Right lobe of liver (tissue), 6 donors: ENCODE measurements at regions not wholly inside any gene's neighbourhood (a gene's known extent, or its start where the extent isn't known, plus 50 kb on each side); places are given as distances from the start of the nearest gene placed in this dataset.

Source experiments
- ATAC-seq, 4 donors: fragments of 200-7000 bp; cut with Tn5 transposase; one replicate each; pipeline ENCODE4 v1.9.1; 2020; ENCODE audit warnings: mild to moderate bottlenecking in 4 of 4, moderate library complexity in 4 of 4
- DNase-seq, 3 donors: peaks; one replicate each; pipeline ENCODE4 v3.0.0-alpha.2; 2020
- H3K27ac ChIP-seq, 3 donors: fragments of 200-600 bp; one replicate each; pipeline ENCODE4 v1.8.0; 2022
- H3K27me3 ChIP-seq, 2 donors: fragments of 200-600 bp; one replicate each; pipeline ENCODE4 v1.8.0; 2022
- H3K36me3 ChIP-seq, 4 donors: fragments of 200-600 bp; sonication (generic) in 1 of 4; one replicate each; pipeline versions ENCODE4 v1.5.1 to v1.8.0; 2017 to 2022; ENCODE audit warnings: control low read depth in 1 of 4
- H3K4me1 ChIP-seq, 4 donors: fragments of 200-600 bp; sonication (generic) in 1 of 4; one replicate each; pipeline versions ENCODE4 v1.5.1 to v1.8.0; 2017 to 2022; ENCODE audit warnings: control low read depth in 1 of 4
- H3K4me3 ChIP-seq, 3 donors: fragments of 200-600 bp; one replicate each; pipeline ENCODE4 v1.8.0; 2022
- H3K9me3 ChIP-seq, 4 donors: fragments of 200-600 bp; sonication (generic) in 1 of 4; one replicate each; pipeline versions ENCODE4 v1.5.1 to v1.8.0; 2017 to 2022; ENCODE audit warnings: control low read depth in 1 of 4
- POLR2A ChIP-seq: fragments of 450-650 bp; IDR thresholded peaks from one replicate; pipeline ENCODE4 v1.6.1; 2017; ENCODE audit warnings: antibody characterized with exemption, mild to moderate bottlenecking
- WGBS: methylation state at CpG from one replicate; pipeline ENCODE4 v1.1.6; 2018; ENCODE audit warnings: low coverage, low lambda C conversion rate; ENCODE audit not compliant: insufficient coverage; ENCODE audit errors: missing lambda C conversion rate; 5-methylcytosine and 5-hydroxymethylcytosine counted together
- intact Hi-C, 2 donors: fragments of 100-400 bp; cut with DNase I; formaldehyde crosslinking; loops; one replicate each; pipeline versions ENCODE4 v1.11.2 to v1.14.1; 2022
- TF ChIP-seq, protein P1 (sequence below), 4 donors: fragments of 200-600 bp in 3 of 4; fragments of 450-650 bp in 1 of 4; IDR thresholded peaks; one replicate each; pipeline versions ENCODE4 v1.5.1 to v1.8.0; 2016 to 2022; ENCODE audit warnings: antibody characterized with exemption in 4 of 4, mild to moderate bottlenecking in 2 of 4
- donor health status: DM: no; HTN: yes; CAD: no.
- donor health status: DM: no; HTN: no; CAD: no.
- donor health status: DM: no; HTN: no; CAD: no.
- donor health status: DM: no; HTN: yes; CAD: no.
- donor health status: DM: no; HTN: yes; CAD: no.

DNA sequence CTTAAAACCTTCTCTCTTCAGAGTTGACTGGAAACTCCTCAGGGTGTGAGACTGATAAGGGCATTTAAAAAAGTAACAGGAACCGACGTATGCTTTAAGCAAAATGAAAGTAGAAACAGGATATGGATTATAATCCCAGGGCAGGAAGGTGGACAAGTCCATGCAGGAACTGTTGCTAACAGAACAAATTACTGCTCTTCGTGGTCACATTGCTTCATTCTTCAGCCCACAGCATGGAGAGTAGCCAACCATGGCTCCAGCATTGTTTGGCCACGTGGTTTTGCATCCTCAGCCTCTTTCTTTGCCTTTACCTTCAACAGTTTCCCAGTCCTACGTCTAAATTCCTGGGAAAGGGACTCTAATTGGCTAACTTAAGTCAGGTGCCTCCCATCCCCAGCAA, 563.1 kb upstream of the ISX start:
- H3K36me3 ChIP-seq, result no peaks in the 10 kb centered on the region
- no peaks in the 10 kb centered on the region for H3K4me1 ChIP-seq
- H3K27me3 ChIP-seq, result no peaks in the 10 kb centered on the region
- TF ChIP-seq, protein P1, sequence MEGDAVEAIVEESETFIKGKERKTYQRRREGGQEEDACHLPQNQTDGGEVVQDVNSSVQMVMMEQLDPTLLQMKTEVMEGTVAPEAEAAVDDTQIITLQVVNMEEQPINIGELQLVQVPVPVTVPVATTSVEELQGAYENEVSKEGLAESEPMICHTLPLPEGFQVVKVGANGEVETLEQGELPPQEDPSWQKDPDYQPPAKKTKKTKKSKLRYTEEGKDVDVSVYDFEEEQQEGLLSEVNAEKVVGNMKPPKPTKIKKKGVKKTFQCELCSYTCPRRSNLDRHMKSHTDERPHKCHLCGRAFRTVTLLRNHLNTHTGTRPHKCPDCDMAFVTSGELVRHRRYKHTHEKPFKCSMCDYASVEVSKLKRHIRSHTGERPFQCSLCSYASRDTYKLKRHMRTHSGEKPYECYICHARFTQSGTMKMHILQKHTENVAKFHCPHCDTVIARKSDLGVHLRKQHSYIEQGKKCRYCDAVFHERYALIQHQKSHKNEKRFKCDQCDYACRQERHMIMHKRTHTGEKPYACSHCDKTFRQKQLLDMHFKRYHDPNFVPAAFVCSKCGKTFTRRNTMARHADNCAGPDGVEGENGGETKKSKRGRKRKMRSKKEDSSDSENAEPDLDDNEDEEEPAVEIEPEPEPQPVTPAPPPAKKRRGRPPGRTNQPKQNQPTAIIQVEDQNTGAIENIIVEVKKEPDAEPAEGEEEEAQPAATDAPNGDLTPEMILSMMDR (IDR thresholded peaks at IDR 0.05), result no peak
- TF ChIP-seq POLR2A, result no peak
- DNase-seq, result no peak
- intact Hi-C loops, result no loop called here
- H3K27ac ChIP-seq, result no peak overlapping the region
- no peak overlapping the region for H3K4me3 ChIP-seq
- WGBS, result 37% methylated on average over 5 of the region's 5 CpGs
- no peak for ATAC-seq
- no peaks in the 10 kb centered on the region for H3K9me3 ChIP-seq

DNA sequence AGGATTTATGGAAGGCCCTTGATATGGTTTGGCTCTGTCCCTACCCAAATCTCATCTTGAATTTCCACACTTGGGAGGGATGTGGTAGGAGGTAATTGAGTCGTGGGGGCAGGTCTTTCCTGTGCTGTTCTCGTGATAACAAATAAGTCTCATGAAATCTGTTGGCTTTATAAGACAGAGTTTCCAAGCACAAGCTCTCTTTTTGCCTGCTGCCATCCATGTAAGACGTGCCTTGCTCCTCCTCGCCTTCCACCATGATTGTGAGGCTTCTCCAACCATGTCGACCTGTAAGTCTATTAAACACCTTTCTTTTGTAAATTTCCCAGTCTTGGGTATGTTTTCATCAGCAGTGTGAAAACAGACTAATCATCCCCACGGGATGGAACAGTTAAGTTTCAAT, 557.2 kb upstream of the ISX start:
- TF ChIP-seq, protein P1 (IDR thresholded peaks at IDR 0.05), result no peak
- no peak for TF ChIP-seq POLR2A
- Histone ChIP-seq H3K4me3 (no peak overlapping the region), H3K4me1 (no peaks in the 10 kb centered on the region), H3K27me3 (no peaks in the 10 kb centered on the region), H3K9me3 (no peaks in the 10 kb centered on the region), H3K36me3 (no peaks in the 10 kb centered on the region), H3K27ac (no peak overlapping the region)
- no peak for ATAC-seq
- DNase-seq, result no peak
- 31% methylated on average over 6 of the region's 6 CpGs for WGBS
- intact Hi-C loops, result no loop called here

DNA sequence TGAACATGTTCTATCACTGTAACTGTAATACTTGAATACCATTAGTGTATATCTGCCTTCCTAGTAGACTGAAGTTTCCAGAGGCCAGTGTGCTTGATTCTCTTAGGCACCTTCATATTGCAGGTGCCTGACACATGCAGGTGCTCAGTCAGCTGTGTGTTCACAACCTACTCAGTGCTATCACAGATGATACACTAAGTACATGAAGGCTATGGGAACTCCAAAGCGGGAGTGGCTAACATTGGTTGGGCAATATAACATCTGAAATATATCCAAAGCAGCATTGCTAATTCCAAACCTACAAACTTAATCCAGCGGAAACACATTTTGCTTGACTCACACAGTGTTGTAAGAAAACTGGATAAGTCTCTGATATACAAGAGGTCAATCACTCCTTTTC, 539.3 kb upstream of the ISX start:
- H3K9me3 ChIP-seq, result no peaks in the 10 kb centered on the region
- no peaks in the 10 kb centered on the region for H3K27me3 ChIP-seq
- H3K4me3 ChIP-seq, result no peak overlapping the region
- DNase-seq, result no peak
- WGBS, result 61% methylated on average over 2 of the region's 2 CpGs
- no peaks in the 10 kb centered on the region for H3K36me3 ChIP-seq
- intact Hi-C loops, result no loop called here
- ATAC-seq, result no peak
- no peak for TF ChIP-seq POLR2A
- TF ChIP-seq, protein P1 (IDR thresholded peaks at IDR 0.05), result no peak
- H3K27ac ChIP-seq, result no peak overlapping the region
- no peaks in the 10 kb centered on the region for H3K4me1 ChIP-seq

DNA sequence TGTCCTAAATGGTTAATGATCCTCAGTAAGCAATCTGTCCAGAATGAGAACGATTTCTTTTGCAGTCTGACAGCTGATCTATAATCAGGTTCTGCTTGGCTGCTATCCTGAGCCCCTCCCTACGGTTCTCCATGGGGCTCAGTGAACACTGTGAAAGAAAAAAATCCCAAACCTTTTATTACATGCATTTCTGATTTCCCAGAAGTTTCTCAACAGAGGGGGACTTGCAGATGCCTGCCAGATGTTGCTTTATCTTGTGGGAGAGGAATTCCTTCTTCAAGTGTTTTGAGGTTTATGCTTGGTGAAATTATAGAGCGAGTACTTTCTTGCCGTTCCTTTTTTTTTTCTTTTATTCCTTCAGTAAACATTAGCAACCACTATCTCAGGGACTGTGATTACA, 531.9 kb upstream of the ISX start:
- Histone ChIP-seq H3K4me1 (no peaks in the 10 kb centered on the region), H3K4me3 (no peak overlapping the region), H3K36me3 (no peaks in the 10 kb centered on the region), H3K27me3 (no peaks in the 10 kb centered on the region), H3K9me3 (no peaks in the 10 kb centered on the region), H3K27ac (no peak overlapping the region)
- TF ChIP-seq, protein P1 (IDR thresholded peaks at IDR 0.05), result no peak
- TF ChIP-seq POLR2A, result no peak
- WGBS, result 36% methylated on average over 4 of the region's 4 CpGs
- DNase-seq, result no peak
- no peak for ATAC-seq
- intact Hi-C loops, result no loop called here

DNA sequence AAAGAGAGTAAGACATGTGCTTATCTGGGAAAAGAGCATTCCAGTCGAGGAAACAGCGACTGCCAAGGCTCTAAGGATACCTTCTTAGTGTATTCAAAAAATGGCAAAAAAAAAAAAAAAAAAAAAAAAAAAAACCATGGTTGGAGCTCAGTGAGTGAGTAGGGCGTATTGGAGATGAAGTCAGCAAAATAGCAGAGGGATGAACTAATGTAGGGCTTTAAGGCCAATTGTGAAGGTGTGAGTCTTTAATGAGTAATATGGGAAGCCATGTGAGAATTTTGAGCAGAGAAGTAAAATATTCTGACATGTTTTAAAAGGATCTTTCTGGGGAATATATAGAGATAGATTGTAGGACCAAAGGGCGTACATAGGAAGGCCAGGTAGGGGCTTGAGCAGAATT, 498.6 kb upstream of the ISX start:
- Histone ChIP-seq H3K36me3 (no peaks in the 10 kb centered on the region), H3K27me3 (no peaks in the 10 kb centered on the region), H3K9me3 (no peaks in the 10 kb centered on the region), H3K27ac (no peak overlapping the region), H3K4me1 (no peaks in the 10 kb centered on the region), H3K4me3 (no peak overlapping the region)
- ATAC-seq (no peak), DNase-seq (no peak)
- 41% methylated on average over 2 of the region's 4 CpGs for WGBS
- TF ChIP-seq, protein P1 (IDR thresholded peaks at IDR 0.05), result no peak
- TF ChIP-seq POLR2A, result no peak
- intact Hi-C loops, result no loop called here
